Sigmoid colon (tissue), 6 donors: ENCODE measurements at regions not wholly inside any gene's neighbourhood (a gene's known extent, or its start where the extent isn't known, plus 50 kb on each side); places are given as distances from the start of the nearest gene placed in this dataset.

Experiments
- DNase-seq: peaks from one replicate; pipeline ENCODE4 v3.0.0-alpha.2; 2019
- H3K27ac ChIP-seq, 4 donors: fragments of 200-600 bp; sonication (generic); one replicate each; pipeline ENCODE4 v1.5.1; 2016 to 2019; ENCODE audit warnings: mild to moderate bottlenecking in 1 of 4
- H3K27me3 ChIP-seq, 3 donors: fragments of 200-600 bp; sonication (generic); one replicate each; pipeline ENCODE4 v1.5.1; 2019; ENCODE audit warnings: mild to moderate bottlenecking in 1 of 3
- H3K36me3 ChIP-seq, 4 donors: fragments of 200-600 bp; sonication (generic); one replicate each; pipeline ENCODE4 v1.5.1; 2016 to 2019
- H3K4me1 ChIP-seq, 4 donors: fragments of 200-600 bp; sonication (generic); one replicate each; pipeline ENCODE4 v1.5.1; 2017 to 2019
- H3K4me3 ChIP-seq, 4 donors: fragments of 200-600 bp; sonication (generic); one replicate each; pipeline ENCODE4 v1.5.1; 2017 to 2019; ENCODE audit warnings: mild to moderate bottlenecking in 2 of 4, moderate library complexity in 1 of 4
- H3K9me3 ChIP-seq, 4 donors: fragments of 200-600 bp in 3 of 4; sonication (generic) in 3 of 4; one replicate each; pipeline versions ENCODE4 v1.5.1 to v1.6.1; 2013 to 2019
- CTCF ChIP-seq, 4 experiments: fragments of 450-650 bp in 3 of 4; fragments of 200-600 bp in 1 of 4; IDR thresholded peaks; one replicate each; pipeline ENCODE4 v1.5.1; 2016 to 2019; ENCODE audit warnings: antibody characterized with exemption in 4 of 4, mild to moderate bottlenecking in 3 of 4, moderate library complexity in 2 of 4
- EP300 ChIP-seq, 4 donors: sonication (generic); formaldehyde crosslinking; IDR thresholded peaks; one replicate each; pipeline ENCODE4 v1.6.1; 2017; ENCODE audit warnings: antibody characterized with exemption in 4 of 4
- POLR2A ChIP-seq, 2 donors: fragments of 450-650 bp; IDR thresholded peaks; one replicate each; pipeline ENCODE4 v1.6.1; 2016; ENCODE audit warnings: antibody characterized with exemption in 2 of 2, mild to moderate bottlenecking in 2 of 2, moderate library complexity in 2 of 2
- POLR2AphosphoS5 ChIP-seq, 4 donors: sonication (generic); formaldehyde crosslinking; IDR thresholded peaks; one replicate each; pipeline ENCODE4 v1.6.1; 2017; ENCODE audit warnings: antibody characterized with exemption in 4 of 4
- WGBS, 2 donors: extraction: QIAGEN DNeasy Blood & Tissue Kit; methylation state at CpG; one replicate each; pipeline ENCODE4 v1.1.7; 2013; 5-methylcytosine and 5-hydroxymethylcytosine counted together
- intact Hi-C: fragments of 100-400 bp; cut with DNase I; formaldehyde crosslinking; loops from one replicate; pipeline ENCODE4 v1.15.1; 2023
- donor health status: healthy with polysubstance abuse.
- donor health status: healthy.

GRCh38 chr9:7366121-7366520 is 433.5 kb downstream of the DMAC1 start:
- TF ChIP-seq POLR2A (IDR thresholded peaks at IDR 0.05) (no peak), CTCF (IDR thresholded peaks at IDR 0.05) (no peak), EP300 (IDR thresholded peaks at IDR 0.05) (no peak), POLR2AphosphoS5 (IDR thresholded peaks at IDR 0.05) (no peak)
- Histone ChIP-seq H3K4me3 (no peak overlapping the region), H3K27ac (no peak overlapping the region), H3K27me3 (no peaks in the 10 kb centered on the region), H3K36me3 (no peaks in the 10 kb centered on the region), H3K4me1 (peaks cover 0 to 37% (median 33%) of the 10 kb centered on the region in 4 donors), H3K9me3 (no peaks in the 10 kb centered on the region)
- 42 to 81% methylated on average over 1 of the region's 1 CpG for WGBS, 2 donors
- DNase-seq: no peak
- intact Hi-C loops: no loop called here

- H3K36me3 ChIP-seq: no peaks in the 10 kb centered on the region
- H3K9me3 ChIP-seq: no peaks in the 10 kb centered on the region
- intact Hi-C loops: no loop called here
- no peaks in the 10 kb centered on the region for H3K27me3 ChIP-seq
- DNase-seq: no peak
- no peak overlapping the region for H3K27ac ChIP-seq
- 15 to 73% methylated on average over 4 of the region's 4 CpGs for WGBS, 2 donors
- H3K4me1 ChIP-seq: peaks cover 0 to 16% (median 13%) of the 10 kb centered on the region in 4 donors
- TF ChIP-seq CTCF (IDR thresholded peaks at IDR 0.05) (no peak), EP300 (IDR thresholded peaks at IDR 0.05) (no peak), POLR2AphosphoS5 (IDR thresholded peaks at IDR 0.05) (no peak), POLR2A (IDR thresholded peaks at IDR 0.05) (no peak)
- H3K4me3 ChIP-seq: no peak overlapping the region
Observed at GRCh38 chr9:7363777-7364477, 435.7 kb downstream of the DMAC1 start.

GRCh38 chr9:7360513-7360912 is 439.1 kb downstream of the DMAC1 start:
- TF ChIP-seq CTCF (IDR thresholded peaks at IDR 0.05) (no peak), POLR2AphosphoS5 (IDR thresholded peaks at IDR 0.05) (no peak), EP300 (IDR thresholded peaks at IDR 0.05) (no peak), POLR2A (IDR thresholded peaks at IDR 0.05) (no peak)
- Histone ChIP-seq H3K4me3 (no peak overlapping the region), H3K36me3 (no peaks in the 10 kb centered on the region), H3K4me1 (no peaks in the 10 kb centered on the region), H3K27me3 (no peaks in the 10 kb centered on the region), H3K27ac (no peak overlapping the region), H3K9me3 (no peaks in the 10 kb centered on the region)
- no peak for DNase-seq
- 71 to 86% methylated on average over 4 of the region's 4 CpGs for WGBS, 2 donors
- intact Hi-C loops: no loop called here

GRCh38 chr9:7358876-7359275 is 440.7 kb downstream of the DMAC1 start:
- no peak overlapping the region for H3K4me3 ChIP-seq
- TF ChIP-seq CTCF (IDR thresholded peaks at IDR 0.05): no peak
- no peak for TF ChIP-seq POLR2A (IDR thresholded peaks at IDR 0.05)
- TF ChIP-seq EP300 (IDR thresholded peaks at IDR 0.05): no peak
- TF ChIP-seq POLR2AphosphoS5 (IDR thresholded peaks at IDR 0.05): no peak

GRCh38 chr9:7354704-7355103 is 444.9 kb downstream of the DMAC1 start:
- Histone ChIP-seq H3K27ac (no peak overlapping the region), H3K36me3 (no peaks in the 10 kb centered on the region), H3K9me3 (no peaks in the 10 kb centered on the region), H3K27me3 (no peaks in the 10 kb centered on the region), H3K4me1 (no peaks in the 10 kb centered on the region), H3K4me3 (no peak overlapping the region)
- intact Hi-C loops: no loop called here
- TF ChIP-seq POLR2AphosphoS5 (IDR thresholded peaks at IDR 0.05): no peak
- no peak for TF ChIP-seq CTCF (IDR thresholded peaks at IDR 0.05)
- no peak for TF ChIP-seq POLR2A (IDR thresholded peaks at IDR 0.05)
- no peak for TF ChIP-seq EP300 (IDR thresholded peaks at IDR 0.05)
- DNase-seq: no peak

More at GRCh38 chr9:7358876-7359275, 440.7 kb downstream of the DMAC1 start:
- Histone ChIP-seq H3K27ac (no peak overlapping the region), H3K27me3 (no peaks in the 10 kb centered on the region), H3K9me3 (no peaks in the 10 kb centered on the region), H3K4me1 (no peaks in the 10 kb centered on the region), H3K36me3 (no peaks in the 10 kb centered on the region)
- intact Hi-C loops: no loop called here
- no peak for DNase-seq
